ENCODE measurements at regions not wholly inside any gene's neighbourhood (a gene's known extent, or its start where the extent isn't known, plus 50 kb on each side); places are given as distances from the start of the nearest gene placed in this dataset.

DNA sequence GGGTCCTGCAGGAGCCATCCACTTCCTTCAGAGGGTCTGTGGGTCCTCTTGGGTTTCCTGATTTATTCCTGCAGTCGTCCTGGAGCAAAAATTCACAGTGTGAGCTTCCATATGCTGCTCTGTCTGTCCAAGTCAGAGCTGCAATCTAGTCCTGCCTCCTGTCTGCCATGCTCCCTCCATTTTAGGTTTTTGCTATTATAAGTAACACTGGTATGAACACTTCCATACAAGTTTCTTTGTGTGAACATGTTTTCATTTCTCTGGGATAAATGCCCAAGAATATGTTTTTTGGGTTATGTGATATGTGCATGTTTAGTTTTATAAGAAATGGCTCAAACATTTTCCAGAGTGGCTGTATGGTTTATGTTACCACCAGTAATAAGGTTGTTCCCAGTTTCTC lies 188.1 kb downstream of the ACTR3B start:
- TF ChIP-seq, protein P1, sequence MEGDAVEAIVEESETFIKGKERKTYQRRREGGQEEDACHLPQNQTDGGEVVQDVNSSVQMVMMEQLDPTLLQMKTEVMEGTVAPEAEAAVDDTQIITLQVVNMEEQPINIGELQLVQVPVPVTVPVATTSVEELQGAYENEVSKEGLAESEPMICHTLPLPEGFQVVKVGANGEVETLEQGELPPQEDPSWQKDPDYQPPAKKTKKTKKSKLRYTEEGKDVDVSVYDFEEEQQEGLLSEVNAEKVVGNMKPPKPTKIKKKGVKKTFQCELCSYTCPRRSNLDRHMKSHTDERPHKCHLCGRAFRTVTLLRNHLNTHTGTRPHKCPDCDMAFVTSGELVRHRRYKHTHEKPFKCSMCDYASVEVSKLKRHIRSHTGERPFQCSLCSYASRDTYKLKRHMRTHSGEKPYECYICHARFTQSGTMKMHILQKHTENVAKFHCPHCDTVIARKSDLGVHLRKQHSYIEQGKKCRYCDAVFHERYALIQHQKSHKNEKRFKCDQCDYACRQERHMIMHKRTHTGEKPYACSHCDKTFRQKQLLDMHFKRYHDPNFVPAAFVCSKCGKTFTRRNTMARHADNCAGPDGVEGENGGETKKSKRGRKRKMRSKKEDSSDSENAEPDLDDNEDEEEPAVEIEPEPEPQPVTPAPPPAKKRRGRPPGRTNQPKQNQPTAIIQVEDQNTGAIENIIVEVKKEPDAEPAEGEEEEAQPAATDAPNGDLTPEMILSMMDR (IDR thresholded peaks at IDR 0.05 in 4 of 5, conservative IDR thresholded peaks at IDR 0.05 in 1 of 5): no peak
- no peak for TF ChIP-seq POLR2A (IDR thresholded peaks at IDR 0.05)

Measured in gastrocnemius medialis (tissue), 4 donors.